ENCODE measurements at regions not wholly inside any gene's neighbourhood (a gene's known extent, or its start where the extent isn't known, plus 50 kb on each side); places are given as distances from the start of the nearest gene placed in this dataset.

GRCh38 chr2:46826569-46827245 lies 88.9 kb downstream of the MCFD2 start:
- TF ChIP-seq CTCF (IDR thresholded peaks at IDR 0.05) (no peak), EZH2 (IDR thresholded peaks at IDR 0.05; ENCODE audit: borderline replicate concordance, insufficient read depth, low read depth, low read length, poor library complexity, severe bottlenecking) (no peak)
